ENCODE measurements at regions not wholly inside any gene's neighbourhood (a gene's known extent, or its start where the extent isn't known, plus 50 kb on each side); places are given as distances from the start of the nearest gene placed in this dataset.
"Not testable (repeated sequence)": the region's sequence is repeated elsewhere in the genome, so short reads cannot be mapped to it uniquely, and the experiment has no call there.

- DNase-seq (ENCODE audit: low read depth, low spot score): no peak
- TF ChIP-seq, protein P1, sequence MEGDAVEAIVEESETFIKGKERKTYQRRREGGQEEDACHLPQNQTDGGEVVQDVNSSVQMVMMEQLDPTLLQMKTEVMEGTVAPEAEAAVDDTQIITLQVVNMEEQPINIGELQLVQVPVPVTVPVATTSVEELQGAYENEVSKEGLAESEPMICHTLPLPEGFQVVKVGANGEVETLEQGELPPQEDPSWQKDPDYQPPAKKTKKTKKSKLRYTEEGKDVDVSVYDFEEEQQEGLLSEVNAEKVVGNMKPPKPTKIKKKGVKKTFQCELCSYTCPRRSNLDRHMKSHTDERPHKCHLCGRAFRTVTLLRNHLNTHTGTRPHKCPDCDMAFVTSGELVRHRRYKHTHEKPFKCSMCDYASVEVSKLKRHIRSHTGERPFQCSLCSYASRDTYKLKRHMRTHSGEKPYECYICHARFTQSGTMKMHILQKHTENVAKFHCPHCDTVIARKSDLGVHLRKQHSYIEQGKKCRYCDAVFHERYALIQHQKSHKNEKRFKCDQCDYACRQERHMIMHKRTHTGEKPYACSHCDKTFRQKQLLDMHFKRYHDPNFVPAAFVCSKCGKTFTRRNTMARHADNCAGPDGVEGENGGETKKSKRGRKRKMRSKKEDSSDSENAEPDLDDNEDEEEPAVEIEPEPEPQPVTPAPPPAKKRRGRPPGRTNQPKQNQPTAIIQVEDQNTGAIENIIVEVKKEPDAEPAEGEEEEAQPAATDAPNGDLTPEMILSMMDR (IDR thresholded peaks at IDR 0.05; ENCODE audit: low read depth, low read length): no peak
- in situ Hi-C loops (cut with HindIII; ENCODE audit: low sequenced_read_pairs): no loop called here
- no peak overlapping the region for H3K4me3 ChIP-seq (ENCODE audit: low read depth, low read length)
Observed at GRCh38 chr15:49731187-49732099, 110.6 kb downstream of the DTWD1 start.

GRCh38 chr15:49732109-49732508 is 111.3 kb downstream of the DTWD1 start:
- DNase-seq (ENCODE audit: low read depth, low spot score); H3K4me3 ChIP-seq (ENCODE audit: low read depth, low read length); in situ Hi-C loops (cut with HindIII; ENCODE audit: low sequenced_read_pairs): not testable (repeated sequence)

DNA sequence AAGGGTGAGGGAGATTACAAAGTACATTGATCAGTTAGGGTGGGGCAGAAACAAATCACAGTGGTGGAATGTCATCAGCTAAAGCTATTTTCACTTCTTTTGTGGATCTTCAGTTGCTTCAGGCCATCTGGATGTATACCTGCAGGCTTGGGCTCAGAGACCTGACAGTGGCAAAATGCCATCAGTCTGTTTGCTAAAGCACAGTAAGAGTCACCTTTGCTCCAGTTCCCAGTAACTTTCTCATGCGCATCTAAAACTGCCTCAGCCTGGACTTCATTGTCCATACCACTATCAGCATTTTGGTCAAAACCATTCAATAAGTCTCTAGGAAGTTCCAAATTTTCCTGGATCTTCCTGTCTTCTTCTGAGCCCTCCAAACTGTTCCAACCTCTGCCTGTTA is 113.2 kb downstream of the DTWD1 start:
- in situ Hi-C loops (cut with HindIII; ENCODE audit: low sequenced_read_pairs); DNase-seq (ENCODE audit: low read depth, low spot score); H3K4me3 ChIP-seq (ENCODE audit: low read depth, low read length): not testable (repeated sequence)

DNA sequence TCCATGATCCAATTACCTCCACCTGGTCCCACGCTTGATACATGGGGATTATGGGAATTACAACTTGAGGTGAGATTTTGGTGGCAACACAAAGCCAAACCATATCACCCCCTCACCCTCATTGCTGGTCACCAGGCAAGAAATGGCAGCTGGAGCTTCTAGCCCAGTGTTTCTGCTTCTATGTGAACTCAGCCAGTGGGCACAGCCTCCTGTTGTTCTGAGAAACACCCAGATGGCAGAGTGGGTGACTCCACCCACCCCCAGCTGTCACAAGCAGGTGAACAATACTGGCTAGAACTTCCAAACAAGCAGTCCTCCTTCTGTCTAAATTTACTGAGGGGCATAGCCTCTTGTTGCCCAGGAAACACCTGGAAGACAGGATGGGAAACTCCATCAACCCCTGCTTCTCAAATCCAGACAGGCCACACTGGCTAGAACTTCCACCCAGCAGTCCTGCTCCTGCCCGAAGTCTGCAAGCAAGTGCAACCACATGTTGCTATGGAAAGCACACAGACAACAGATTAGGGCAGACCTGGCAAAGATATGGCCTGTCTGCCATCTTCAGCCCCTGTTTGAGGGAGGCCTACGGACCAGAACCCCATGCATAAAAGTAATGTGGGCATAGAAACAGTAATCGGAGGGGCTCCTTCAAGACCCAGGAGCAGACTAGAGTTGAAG is 114.1 kb downstream of the DTWD1 start:
- DNase-seq (ENCODE audit: low read depth, low spot score): no peak
- TF ChIP-seq, protein P1 (IDR thresholded peaks at IDR 0.05; ENCODE audit: low read depth, low read length): no peak
- H3K4me3 ChIP-seq (ENCODE audit: low read depth, low read length): no peak overlapping the region
- in situ Hi-C loops (cut with HindIII; ENCODE audit: low sequenced_read_pairs): no loop called here

DNA sequence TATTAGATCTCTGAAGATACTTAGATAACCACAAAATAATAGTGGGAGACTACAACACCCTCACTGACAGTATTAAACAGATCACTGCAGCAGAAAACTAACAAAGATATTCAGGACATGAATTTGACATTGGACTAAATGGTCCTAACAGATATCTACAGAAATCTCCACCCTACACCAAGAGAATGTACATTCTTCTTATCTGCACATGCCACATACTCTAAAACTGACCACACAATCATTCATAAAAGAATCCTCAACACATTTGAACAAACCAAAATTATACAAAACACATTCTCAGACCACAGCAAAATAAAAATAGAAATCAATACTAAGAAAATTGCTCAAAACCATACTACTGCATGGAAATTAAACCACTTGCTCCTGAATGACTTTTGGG is 116.3 kb downstream of the DTWD1 start:
- DNase-seq (ENCODE audit: low read depth, low spot score): no peak
- no peak overlapping the region for H3K4me3 ChIP-seq (ENCODE audit: low read depth, low read length)
- TF ChIP-seq, protein P1 (IDR thresholded peaks at IDR 0.05; ENCODE audit: low read depth, low read length): no peak
- in situ Hi-C loops (cut with HindIII; ENCODE audit: low sequenced_read_pairs): no loop called here

- TF ChIP-seq, protein P1 (IDR thresholded peaks at IDR 0.05; ENCODE audit: low read depth, low read length): no peak
- in situ Hi-C loops (cut with HindIII; ENCODE audit: low sequenced_read_pairs): no loop called here
- no peak overlapping the region for H3K4me3 ChIP-seq (ENCODE audit: low read depth, low read length)
- DNase-seq (ENCODE audit: low read depth, low spot score): no peak
Observed at GRCh38 chr15:49741712-49742111, 120.9 kb downstream of the DTWD1 start.

DNA sequence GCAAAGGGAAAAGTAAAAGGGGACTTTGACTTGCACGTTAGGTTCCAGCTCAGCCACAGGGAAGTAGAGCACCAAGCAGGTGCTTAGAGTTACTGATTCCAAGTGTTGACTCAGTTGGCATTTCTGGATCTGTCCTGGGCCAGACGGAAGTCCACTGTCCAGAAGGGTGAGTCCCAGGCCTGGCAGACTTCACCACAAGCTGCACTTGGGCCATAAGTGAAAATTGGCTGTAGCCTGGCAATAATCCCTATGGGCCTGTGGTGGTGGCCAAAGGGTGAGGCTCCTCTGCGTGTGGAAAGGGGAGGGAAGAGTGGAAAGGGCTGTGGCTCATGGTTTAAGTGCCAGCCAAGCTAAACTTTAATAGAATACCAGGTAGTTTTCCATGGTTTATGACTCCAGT is 121.5 kb downstream of the DTWD1 start:
- no peak for DNase-seq (ENCODE audit: low read depth, low spot score)
- in situ Hi-C loops (cut with HindIII; ENCODE audit: low sequenced_read_pairs): no loop called here
- H3K4me3 ChIP-seq (ENCODE audit: low read depth, low read length): no peak overlapping the region
- TF ChIP-seq, protein P1 (IDR thresholded peaks at IDR 0.05; ENCODE audit: low read depth, low read length): no peak
